Right cardiac atrium (tissue), 5 donors: ENCODE measurements at regions not wholly inside any gene's neighbourhood (a gene's known extent, or its start where the extent isn't known, plus 50 kb on each side); places are given as distances from the start of the nearest gene placed in this dataset.

Experiments used
- ATAC-seq, 2 donors: fragments of 200-7000 bp; cut with Tn5 transposase; one replicate each; pipeline versions ENCODE4 v1.8.0 to v1.9.1; 2020; ENCODE audit warnings: moderate library complexity in 2 of 2, mild to moderate bottlenecking in 1 of 2
- DNase-seq, 3 donors: peaks; one replicate each; pipeline ENCODE4 v3.0.0-alpha.2; 2020
- H3K27ac ChIP-seq: one replicate; pipeline ENCODE4 v1.5.1; 2013; ENCODE audit warnings: mild to moderate bottlenecking, low read length, control low read depth, moderate library complexity
- H3K27me3 ChIP-seq: one replicate; pipeline ENCODE4 v1.6.1; 2013; ENCODE audit not compliant: control insufficient read depth, insufficient read depth
- H3K4me1 ChIP-seq: one replicate; pipeline ENCODE4 v1.6.1; 2013; ENCODE audit warnings: low read length; ENCODE audit not compliant: control insufficient read depth, insufficient read depth
- H3K4me3 ChIP-seq: one replicate; pipeline ENCODE4 v1.5.1; 2013; ENCODE audit warnings: low read length, control low read depth
- H3K9me3 ChIP-seq: one replicate; pipeline ENCODE4 v1.6.1; 2013; ENCODE audit warnings: low read length; ENCODE audit not compliant: control insufficient read depth
- WGBS: extraction: QIAGEN DNeasy Blood & Tissue Kit; methylation state at CpG from one replicate; pipeline ENCODE4 v1.1.7; 2013; 5-methylcytosine and 5-hydroxymethylcytosine counted together
- intact Hi-C, 4 donors: fragments of 100-400 bp; cut with DNase I; formaldehyde crosslinking; loops; one replicate each; pipeline versions ENCODE4 v1.11.0 to v1.14.0; 2022 to 2023
- donor health status: healthy with polysubstance abuse.
- donor health status: DM: no; HTN: yes; CAD: no.
- donor health status: DM: no; HTN: no; CAD: no.
- donor health status: DM: no; HTN: yes; CAD: no; lungs with severe emphysema.
- donor health status: DM: yes; HTN: yes; CAD: no.

GRCh38 chr16:60459463-60459862 lies 1576.8 kb downstream of the CDH8 start:
- DNase-seq: no peak
- Histone ChIP-seq H3K27ac (no peak overlapping the region), H3K27me3 (no peaks in the 10 kb centered on the region), H3K9me3 (no peaks in the 10 kb centered on the region), H3K4me1 (no peaks in the 10 kb centered on the region), H3K4me3 (no peak overlapping the region)
- WGBS: 85% methylated on average over 2 of the region's 2 CpGs
- no peak for ATAC-seq
- intact Hi-C loops: no loop called here

GRCh38 chr16:60458255-60458654 lies 1578.0 kb downstream of the CDH8 start:
- Histone ChIP-seq H3K9me3 (no peaks in the 10 kb centered on the region), H3K4me1 (no peaks in the 10 kb centered on the region), H3K27ac (no peak overlapping the region), H3K4me3 (no peak overlapping the region), H3K27me3 (no peaks in the 10 kb centered on the region)
- intact Hi-C loops: no loop called here
- ATAC-seq (no peak), DNase-seq (no peak)
- WGBS: 39% methylated on average over 1 of the region's 1 CpG

- Histone ChIP-seq H3K27ac (no peak overlapping the region), H3K4me1 (no peaks in the 10 kb centered on the region), H3K27me3 (no peaks in the 10 kb centered on the region), H3K9me3 (no peaks in the 10 kb centered on the region), H3K4me3 (no peak overlapping the region)
- ATAC-seq: no peak
- intact Hi-C loops: no loop called here
- DNase-seq: no peak
These were observed 1583.6 kb downstream of the CDH8 start for GRCh38 chr16:60452646-60453045.

GRCh38 chr16:60438894-60439293 lies 1597.3 kb downstream of the CDH8 start:
- 89% methylated on average over 6 of the region's 6 CpGs for WGBS
- Histone ChIP-seq H3K27ac (no peak overlapping the region), H3K4me3 (no peak overlapping the region), H3K9me3 (no peaks in the 10 kb centered on the region), H3K4me1 (no peaks in the 10 kb centered on the region), H3K27me3 (no peaks in the 10 kb centered on the region)
- intact Hi-C loops: no loop called here
- no peak for ATAC-seq
- DNase-seq: no peak

GRCh38 chr16:60432472-60432871 lies 1603.8 kb downstream of the CDH8 start:
- ATAC-seq: no peak
- intact Hi-C loops: no loop called here
- Histone ChIP-seq H3K4me1 (no peaks in the 10 kb centered on the region), H3K9me3 (no peaks in the 10 kb centered on the region), H3K27ac (no peak overlapping the region), H3K4me3 (no peak overlapping the region), H3K27me3 (no peaks in the 10 kb centered on the region)
- no peak for DNase-seq

GRCh38 chr16:60419859-60420258 lies 1616.4 kb downstream of the CDH8 start:
- no peaks in the 10 kb centered on the region for H3K27me3 ChIP-seq
- no peak overlapping the region for H3K27ac ChIP-seq
- no peaks in the 10 kb centered on the region for H3K4me1 ChIP-seq
- 81% methylated on average over 4 of the region's 4 CpGs for WGBS
- no peak overlapping the region for H3K4me3 ChIP-seq
- ATAC-seq (no peak), DNase-seq (no peak)
- intact Hi-C loops: no loop called here
- no peaks in the 10 kb centered on the region for H3K9me3 ChIP-seq

GRCh38 chr16:60414613-60415012 lies 1621.6 kb downstream of the CDH8 start:
- Histone ChIP-seq H3K27ac (no peak overlapping the region), H3K4me1 (no peaks in the 10 kb centered on the region), H3K9me3 (no peaks in the 10 kb centered on the region), H3K27me3 (no peaks in the 10 kb centered on the region), H3K4me3 (no peak overlapping the region)
- ATAC-seq (no peak), DNase-seq (no peak)
- 25% methylated on average over 1 of the region's 1 CpG for WGBS
- intact Hi-C loops: no loop called here

GRCh38 chr16:60413969-60414368 lies 1622.3 kb downstream of the CDH8 start:
- Histone ChIP-seq H3K9me3 (no peaks in the 10 kb centered on the region), H3K4me3 (no peak overlapping the region), H3K4me1 (no peaks in the 10 kb centered on the region), H3K27me3 (no peaks in the 10 kb centered on the region), H3K27ac (no peak overlapping the region)
- intact Hi-C loops: no loop called here
- ATAC-seq (no peak), DNase-seq (no peak)
- 56% methylated on average over 2 of the region's 2 CpGs for WGBS

GRCh38 chr16:60407606-60408005 lies 1628.6 kb downstream of the CDH8 start:
- no peaks in the 10 kb centered on the region for H3K4me1 ChIP-seq
- H3K27ac ChIP-seq: no peak overlapping the region
- ATAC-seq (no peak), DNase-seq (no peak)
- H3K4me3 ChIP-seq: no peak overlapping the region
- H3K27me3 ChIP-seq: no peaks in the 10 kb centered on the region
- H3K9me3 ChIP-seq: no peaks in the 10 kb centered on the region
- 81% methylated on average over 2 of the region's 2 CpGs for WGBS
- intact Hi-C loops: no loop called here

- no peak for DNase-seq
- Histone ChIP-seq H3K4me1 (no peaks in the 10 kb centered on the region), H3K27me3 (no peaks in the 10 kb centered on the region), H3K9me3 (no peaks in the 10 kb centered on the region), H3K4me3 (no peak overlapping the region), H3K27ac (no peak overlapping the region)
- ATAC-seq: no peak
- WGBS: 53% methylated on average over 4 of the region's 4 CpGs
- intact Hi-C loops: no loop called here
These were observed 1629.2 kb downstream of the CDH8 start for GRCh38 chr16:60407034-60407433.

GRCh38 chr16:60405286-60405685 lies 1631.0 kb downstream of the CDH8 start:
- Histone ChIP-seq H3K27me3 (no peaks in the 10 kb centered on the region), H3K4me3 (no peak overlapping the region), H3K9me3 (no peaks in the 10 kb centered on the region), H3K4me1 (no peaks in the 10 kb centered on the region), H3K27ac (no peak overlapping the region)
- no peak for ATAC-seq
- WGBS: 58% methylated on average over 2 of the region's 2 CpGs
- intact Hi-C loops: no loop called here
- no peak for DNase-seq

GRCh38 chr16:60404401-60404800 lies 1631.8 kb downstream of the CDH8 start:
- intact Hi-C loops: no loop called here
- H3K9me3 ChIP-seq: no peaks in the 10 kb centered on the region
- ATAC-seq (no peak), DNase-seq (no peak)
- no peaks in the 10 kb centered on the region for H3K27me3 ChIP-seq
- 66% methylated on average over 3 of the region's 3 CpGs for WGBS
- H3K4me3 ChIP-seq: no peak overlapping the region
- no peaks in the 10 kb centered on the region for H3K4me1 ChIP-seq
- H3K27ac ChIP-seq: no peak overlapping the region
